NT2/D1 (cell line): ENCODE measurements at regions not wholly inside any gene's neighbourhood (a gene's known extent, or its start where the extent isn't known, plus 50 kb on each side); places are given as distances from the start of the nearest gene placed in this dataset.

Experiments used
- SUZ12 ChIP-seq: IDR thresholded peaks from 2 replicates; pipeline ENCODE4 v1.6.1; 2011; ENCODE audit not compliant: insufficient read length, insufficient read depth; ENCODE audit errors: extremely low read depth
- YY1 ChIP-seq: IDR thresholded peaks from 2 replicates; pipeline ENCODE4 v1.6.1; 2011; ENCODE audit not compliant: insufficient read length, insufficient read depth

GRCh38 chr1:95551201-95551600 lies 317.2 kb downstream of the RWDD3 start:
- TF ChIP-seq YY1 (no peak), SUZ12 (no peak)
